ENCODE measurements at regions not wholly inside any gene's neighbourhood (a gene's known extent, or its start where the extent isn't known, plus 50 kb on each side); places are given as distances from the start of the nearest gene placed in this dataset.
"Not testable (repeated sequence)": the region's sequence is repeated elsewhere in the genome, so short reads cannot be mapped to it uniquely, and the experiment has no call there.

DNA sequence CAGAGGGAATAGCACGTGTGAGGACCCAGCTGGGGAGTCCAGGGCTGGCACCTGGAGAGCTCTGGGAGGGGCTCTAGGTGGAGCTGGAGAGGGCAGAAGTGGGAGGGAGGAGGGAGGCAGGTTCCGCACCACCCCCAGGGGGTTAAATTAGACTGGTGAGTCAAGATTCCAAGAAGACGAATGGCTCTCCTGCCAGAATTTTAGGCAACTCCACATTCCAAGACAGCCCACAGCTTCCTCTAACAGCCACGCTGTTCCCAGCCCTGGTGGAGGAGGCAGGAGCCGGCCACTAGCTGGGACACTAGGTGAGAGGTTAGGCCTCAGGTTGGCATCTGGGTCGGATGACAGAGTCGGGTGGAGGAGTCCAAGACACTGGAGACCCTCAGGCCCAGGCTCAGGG is 60.2 kb downstream of the TFAP2C start:
- no peak for DNase-seq

GRCh38 chr20:56689852-56690485 is 60.9 kb downstream of the TFAP2C start:
- DNase-seq = no peak

GRCh38 chr20:56690531-56691175 is 61.5 kb downstream of the TFAP2C start:
- no peak for DNase-seq

DNA sequence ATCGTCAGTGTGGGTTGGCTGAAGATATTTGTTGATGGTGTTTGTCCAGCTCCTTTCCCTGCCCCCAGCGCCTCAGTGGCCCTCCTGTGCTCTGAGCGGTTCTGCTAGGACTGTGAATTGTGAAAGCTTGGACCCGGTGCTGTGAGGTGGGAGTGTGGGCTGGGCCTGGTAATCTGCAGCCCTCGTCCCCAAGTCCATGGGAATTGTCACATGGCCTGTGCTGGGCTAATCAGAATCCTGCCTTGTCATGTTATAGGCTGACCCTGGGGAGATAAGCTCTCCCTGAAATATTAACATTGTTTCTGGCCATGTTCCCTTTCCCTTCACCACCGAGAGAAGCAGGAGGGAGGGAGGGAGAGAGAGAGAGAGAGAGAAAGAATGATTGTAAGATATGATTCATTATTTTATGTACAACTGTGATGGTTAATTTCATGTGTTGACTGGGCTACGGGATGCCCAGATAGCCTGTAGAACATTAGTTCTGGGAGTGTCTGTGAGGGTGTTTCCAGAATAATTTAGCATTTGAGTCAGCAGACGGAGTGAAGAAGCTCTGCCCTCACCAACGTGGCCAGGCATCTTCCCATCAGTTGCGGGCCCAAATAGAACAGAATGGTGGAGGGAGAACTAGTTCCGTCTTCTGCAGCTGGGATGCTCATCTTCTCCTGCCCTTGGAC is 62.4 kb downstream of the TFAP2C start:
- DNase-seq = no peak

DNA sequence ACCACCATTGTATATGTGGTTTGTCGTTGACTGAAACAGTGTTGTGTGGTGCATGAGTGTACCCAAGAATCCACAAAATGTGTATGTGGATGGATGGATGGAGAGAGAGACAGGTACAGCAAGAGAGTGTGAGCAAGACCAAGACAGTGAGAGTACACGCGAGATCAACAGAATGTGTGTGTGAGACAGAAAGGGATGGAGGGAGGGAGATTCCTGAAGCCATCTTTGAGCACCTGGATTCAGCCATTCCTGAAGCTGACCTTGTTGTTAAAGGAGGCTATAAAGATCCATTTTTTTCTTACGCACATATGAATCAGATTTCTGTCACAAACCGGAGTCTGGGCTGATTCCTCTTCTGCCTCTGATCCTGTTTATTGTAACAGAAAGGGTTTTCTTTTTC is 64.1 kb downstream of the TFAP2C start:
- no peak for DNase-seq

GRCh38 chr20:56697476-56697875 is 68.4 kb downstream of the TFAP2C start:
- DNase-seq = no peak

- DNase-seq = no peak
These were observed 69.2 kb downstream of the TFAP2C start for GRCh38 chr20:56698297-56698696.

DNA sequence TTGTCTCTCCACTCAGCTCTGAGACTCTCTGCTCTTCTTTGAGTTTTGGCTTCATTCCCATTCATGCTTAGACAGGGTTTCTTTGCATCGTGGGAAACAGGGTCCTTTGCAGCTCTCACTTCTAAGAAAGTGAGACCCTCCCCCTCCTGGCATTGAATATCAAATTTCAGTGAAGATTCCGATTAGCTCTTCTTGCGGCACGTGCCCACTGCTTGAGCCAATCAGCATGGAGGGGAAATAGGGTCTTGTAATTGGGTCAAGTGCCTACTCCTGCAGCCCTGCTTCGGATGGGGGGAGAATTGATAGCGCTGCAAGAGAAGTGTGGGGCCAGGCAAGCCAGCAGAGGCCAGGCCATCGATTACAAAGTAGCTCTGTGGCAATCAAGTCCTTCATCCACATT is 69.6 kb downstream of the TFAP2C start:
- DNase-seq = no peak

- DNase-seq = peak in 26 of 58 donors; percentile 3 to 50 (median 16)
These were observed 74.1 kb downstream of the TFAP2C start for GRCh38 chr20:56702931-56703840.

- DNase-seq = no peak
These were observed 77.8 kb downstream of the TFAP2C start for GRCh38 chr20:56706867-56707360.

GRCh38 chr20:56708991-56709390 is 79.9 kb downstream of the TFAP2C start:
- no peak for DNase-seq

- no peak for DNase-seq
These were observed 81.0 kb downstream of the TFAP2C start for GRCh38 chr20:56710125-56710524.

DNA sequence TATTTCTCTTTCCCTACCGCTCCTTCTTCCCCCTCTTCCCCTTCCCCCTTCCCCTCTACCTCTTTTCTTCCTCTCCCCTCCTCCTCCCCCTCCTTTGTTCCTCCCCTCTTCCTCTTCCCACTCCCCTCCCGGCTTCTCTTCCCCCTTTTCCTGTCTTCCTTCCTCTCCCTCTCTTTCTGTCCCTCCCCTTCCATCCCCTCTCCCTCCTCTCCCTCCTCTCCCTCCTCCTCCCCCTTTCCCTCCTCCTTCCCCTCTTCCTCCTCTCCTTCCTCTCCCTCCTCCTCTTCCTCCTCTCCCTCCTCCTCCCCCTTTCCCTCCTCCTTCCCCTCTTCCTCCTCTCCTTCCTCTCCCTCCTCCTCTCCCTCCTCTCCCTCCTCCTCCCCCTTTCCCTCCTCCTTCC is 81.5 kb downstream of the TFAP2C start:
- DNase-seq = not testable (repeated sequence)

DNA sequence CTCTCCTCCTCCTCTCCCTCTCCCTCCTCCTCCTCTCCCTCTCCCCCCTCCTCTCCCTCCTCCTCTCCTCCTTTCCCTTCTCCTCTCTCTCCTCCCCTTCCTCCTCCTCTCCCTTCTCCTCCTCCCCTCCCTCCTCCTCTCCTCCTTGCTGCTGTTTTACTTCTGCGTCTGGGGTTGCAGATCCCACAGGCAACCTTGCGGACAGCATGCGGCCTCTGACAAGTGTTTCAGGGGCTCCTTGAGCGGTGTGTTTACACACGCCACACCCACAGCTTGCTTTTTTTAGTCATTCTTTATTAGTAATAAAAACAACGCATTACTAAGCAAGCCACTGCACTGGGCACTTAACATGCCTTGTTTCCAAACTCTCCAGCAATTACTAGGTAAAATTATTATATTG is 81.9 kb downstream of the TFAP2C start:
- no peak for DNase-seq

DNA sequence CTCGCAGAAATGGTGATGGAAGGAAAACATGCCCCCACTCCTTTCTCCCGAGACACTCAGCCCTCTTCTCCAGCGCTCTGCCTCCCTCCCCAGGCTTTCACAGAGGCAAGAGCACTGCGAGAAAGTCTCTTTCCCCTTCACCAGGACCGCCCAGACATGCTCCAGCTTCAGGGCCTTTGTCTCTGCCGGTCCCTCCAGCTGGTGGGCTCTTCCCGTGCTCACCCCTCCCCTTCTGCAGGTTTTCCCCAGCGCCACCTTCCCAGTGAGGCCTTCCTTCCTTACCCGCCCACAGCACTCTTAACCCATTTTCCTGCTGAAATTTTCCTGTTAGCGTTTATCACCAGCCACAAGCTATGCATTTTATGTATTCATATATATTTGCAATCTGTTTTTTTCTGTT is 86.2 kb downstream of the TFAP2C start:
- DNase-seq = no peak

- DNase-seq = no peak
These were observed 86.9 kb downstream of the TFAP2C start for GRCh38 chr20:56715902-56716519.

DNA sequence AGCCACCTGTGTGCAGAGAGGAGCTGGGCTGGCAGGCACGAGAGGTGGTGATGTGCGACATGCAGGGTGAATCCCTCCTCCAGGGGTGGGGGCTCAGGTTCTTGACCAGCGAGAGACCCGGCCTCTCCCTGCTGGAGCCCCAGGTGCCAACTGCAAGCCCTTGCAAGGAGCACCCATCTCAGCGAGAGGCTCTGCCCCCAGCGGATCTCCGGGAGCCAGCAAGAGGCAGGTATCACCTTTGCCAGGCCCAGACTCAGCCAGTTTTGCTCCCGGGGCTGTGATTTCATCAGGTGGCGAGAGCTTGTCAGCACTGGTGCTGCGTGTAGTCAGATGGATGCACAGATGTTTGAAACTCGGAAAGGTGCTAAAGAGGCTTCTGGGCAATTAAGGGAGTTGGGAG is 87.7 kb downstream of the TFAP2C start:
- DNase-seq = no peak

GRCh38 chr20:56718816-56719215 is 89.7 kb downstream of the TFAP2C start:
- DNase-seq = no peak

DNA sequence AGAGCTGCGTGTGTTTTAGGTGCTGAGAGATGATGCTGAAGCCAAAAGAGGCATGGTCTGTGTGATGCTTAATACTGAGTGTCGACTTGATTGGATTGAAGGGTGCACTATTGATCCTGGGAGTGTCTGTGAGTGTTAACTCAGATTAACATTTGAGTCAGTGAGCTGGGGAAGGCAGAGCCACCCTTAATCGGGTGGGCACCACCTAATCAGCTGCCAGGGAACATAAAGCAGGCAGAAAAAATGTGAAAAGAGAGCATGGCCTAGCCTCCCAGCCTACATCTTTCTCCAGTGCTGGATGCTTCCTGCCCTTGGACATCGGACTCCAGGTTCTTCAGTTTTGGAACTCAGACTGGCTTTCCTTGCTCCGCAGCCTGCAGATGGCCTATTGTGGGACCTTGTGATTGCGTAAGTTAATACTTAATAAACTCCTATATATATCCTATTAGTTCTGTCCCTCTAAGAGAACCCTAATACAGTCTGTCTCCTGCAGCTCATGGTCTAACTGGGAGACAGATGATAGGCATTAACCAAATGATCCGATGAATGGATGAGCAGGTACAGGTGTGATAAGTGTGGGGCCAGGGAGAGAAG is 91.6 kb downstream of the TFAP2C start:
- no peak for DNase-seq

DNA sequence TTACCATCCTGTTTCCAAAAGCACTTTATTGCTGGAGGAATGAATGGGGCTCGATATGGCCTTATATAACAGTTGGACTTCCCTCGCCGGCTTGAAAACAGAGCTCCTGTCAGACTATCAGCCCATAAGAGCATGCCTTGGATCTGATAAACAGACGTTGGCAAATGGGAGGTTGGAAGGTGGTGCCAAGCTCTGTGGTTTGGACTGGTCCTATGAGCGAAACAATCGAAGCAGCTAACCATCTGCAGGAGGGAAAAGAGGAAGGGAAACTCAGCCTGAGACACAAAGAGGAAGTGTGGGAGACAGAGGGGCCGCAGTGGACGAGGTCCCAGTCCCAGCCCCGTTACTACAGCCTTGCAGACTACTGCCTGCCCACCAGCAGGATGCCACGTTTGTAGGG is 92.9 kb downstream of the TFAP2C start:
- DNase-seq = peak in 1 of 58 donors; percentile 16

GRCh38 chr20:56723331-56723730 is 94.2 kb downstream of the TFAP2C start:
- DNase-seq = no peak

Measured in anterior cingulate cortex (tissue), 58 donors.